Smooth muscle cell (in vitro differentiated cells): ENCODE measurements at regions not wholly inside any gene's neighbourhood (a gene's known extent, or its start where the extent isn't known, plus 50 kb on each side); places are given as distances from the start of the nearest gene placed in this dataset.

Experiments
- DNase-seq: peaks from one replicate; lab custom pipeline; 2025; ENCODE audit not compliant: unreplicated experiment; lab: John Stamatoyannopoulos, UW
- H2AFZ ChIP-seq: fragments of 200-600 bp; sonication (generic); 2 replicates; pipeline ENCODE4 v1.6.0; 2016; ENCODE audit warnings: antibody characterized with exemption, low read depth, mild to moderate bottlenecking
- H3F3A ChIP-seq: fragments of 200-600 bp; sonication (generic); 2 replicates; pipeline ENCODE4 v1.6.0; 2017; ENCODE audit warnings: antibody characterized with exemption, low read depth
- H3K27ac ChIP-seq: fragments of 200-600 bp; sonication (generic); 2 replicates; pipeline ENCODE4 v1.5.1; 2016; ENCODE audit warnings: low read depth, mild to moderate bottlenecking
- H3K27me3 ChIP-seq: fragments of 200-600 bp; sonication (generic); 2 replicates; pipeline ENCODE4 v1.6.1; 2016; ENCODE audit warnings: low read depth, mild to moderate bottlenecking
- H3K36me3 ChIP-seq: fragments of 200-600 bp; sonication (generic); 2 replicates; pipeline ENCODE4 v1.5.1; 2016; ENCODE audit warnings: low read depth
- H3K4me1 ChIP-seq: fragments of 200-600 bp; sonication (generic); 2 replicates; pipeline ENCODE4 v1.5.1; 2016; ENCODE audit warnings: low read depth
- H3K4me2 ChIP-seq: fragments of 200-600 bp; sonication (generic); 2 replicates; pipeline ENCODE4 v1.6.0; 2016; ENCODE audit warnings: mild to moderate bottlenecking
- H3K4me3 ChIP-seq: fragments of 200-600 bp; sonication (generic); 2 replicates; pipeline ENCODE4 v1.5.1; 2016; ENCODE audit warnings: mild to moderate bottlenecking
- H3K79me2 ChIP-seq: fragments of 200-600 bp; sonication (generic); 2 replicates; pipeline ENCODE4 v1.6.0; 2016; ENCODE audit warnings: low read depth, mild to moderate bottlenecking
- H3K9ac ChIP-seq: fragments of 200-600 bp; sonication (generic); 2 replicates; pipeline ENCODE4 v1.6.0; 2016; ENCODE audit warnings: low read depth
- H3K9me3 ChIP-seq: fragments of 200-600 bp; sonication (generic); replicated peaks from 2 replicates; pipeline ENCODE4 v1.5.1; 2016; ENCODE audit warnings: low read depth
- H4K20me1 ChIP-seq: fragments of 200-600 bp; sonication (generic); 2 replicates; pipeline ENCODE4 v1.6.0; 2016; ENCODE audit warnings: low read depth
- CTCF ChIP-seq: fragments of 200-600 bp; sonication (generic); IDR thresholded peaks from 2 replicates; pipeline ENCODE4 v1.5.1; 2017; ENCODE audit warnings: borderline replicate concordance, mild to moderate bottlenecking, antibody characterized with exemption; ENCODE audit not compliant: insufficient read depth, poor library complexity, severe bottlenecking
- WGBS: methylation state at CpG from one replicate; pipeline ENCODE4 v1.1.7; 2016; ENCODE audit warnings: low lambda C conversion rate; 5-methylcytosine and 5-hydroxymethylcytosine counted together

- Histone ChIP-seq H3K4me1 (no peaks in the 10 kb centered on the region), H2AFZ (no peak overlapping the region), H3K27ac (no peak overlapping the region), H3F3A (no peaks in the 10 kb centered on the region), H3K9ac (no peak overlapping the region), H3K4me2 (no peak overlapping the region), H3K4me3 (no peak overlapping the region), H3K79me2 (no peaks in the 10 kb centered on the region), H3K27me3 (no peaks in the 10 kb centered on the region), H3K36me3 (no peaks in the 10 kb centered on the region), H4K20me1 (no peaks in the 10 kb centered on the region), H3K9me3 (no peaks in the 10 kb centered on the region)
- 96% methylated on average over 1 of the region's 1 CpG for WGBS
- TF ChIP-seq CTCF = no peak
- DNase-seq = no peak
Observed at GRCh38 chr4:96708766-96709165, 868.9 kb downstream of the PDHA2 start.

- Histone ChIP-seq H3K4me2 (no peak overlapping the region), H2AFZ (no peak overlapping the region), H3K4me3 (no peak overlapping the region), H3K27ac (no peak overlapping the region), H3K9me3 (no peaks in the 10 kb centered on the region), H3F3A (no peaks in the 10 kb centered on the region), H3K4me1 (no peaks in the 10 kb centered on the region), H3K9ac (no peak overlapping the region), H3K27me3 (no peaks in the 10 kb centered on the region), H4K20me1 (no peaks in the 10 kb centered on the region), H3K79me2 (no peaks in the 10 kb centered on the region), H3K36me3 (no peaks in the 10 kb centered on the region)
- 91% methylated on average over 7 of the region's 7 CpGs for WGBS
- no peak for TF ChIP-seq CTCF
- DNase-seq = no peak
Observed at GRCh38 chr4:96713271-96713850, 873.5 kb downstream of the PDHA2 start.

- Histone ChIP-seq H3K4me1 (no peaks in the 10 kb centered on the region), H3K27me3 (no peaks in the 10 kb centered on the region), H3K9me3 (no peaks in the 10 kb centered on the region), H3K4me3 (no peak overlapping the region), H2AFZ (no peak overlapping the region), H3K79me2 (no peaks in the 10 kb centered on the region), H3K9ac (no peak overlapping the region), H3K36me3 (no peaks in the 10 kb centered on the region), H4K20me1 (no peaks in the 10 kb centered on the region), H3K27ac (no peak overlapping the region), H3K4me2 (no peak overlapping the region), H3F3A (no peaks in the 10 kb centered on the region)
- TF ChIP-seq CTCF = no peak
- DNase-seq = no peak
Observed at GRCh38 chr4:96729641-96730040, 889.7 kb downstream of the PDHA2 start.

GRCh38 chr4:96730432-96730831, 890.5 kb downstream of the PDHA2 start:
- H3K27ac ChIP-seq = no peak overlapping the region

More at GRCh38 chr4:96730432-96730831, 890.5 kb downstream of the PDHA2 start:
- Histone ChIP-seq H3K27me3 (no peaks in the 10 kb centered on the region), H3K4me2 (no peak overlapping the region), H3F3A (no peaks in the 10 kb centered on the region), H2AFZ (no peak overlapping the region), H3K9ac (no peak overlapping the region), H3K4me3 (no peak overlapping the region), H4K20me1 (no peaks in the 10 kb centered on the region), H3K9me3 (no peaks in the 10 kb centered on the region), H3K4me1 (no peaks in the 10 kb centered on the region), H3K36me3 (no peaks in the 10 kb centered on the region), H3K79me2 (no peaks in the 10 kb centered on the region)
- no peak for TF ChIP-seq CTCF
- DNase-seq = no peak
- 88% methylated on average over 3 of the region's 3 CpGs for WGBS
